SU-DHL-6 (cell line): ENCODE measurements at regions not wholly inside any gene's neighbourhood (a gene's known extent, or its start where the extent isn't known, plus 50 kb on each side); places are given as distances from the start of the nearest gene placed in this dataset.

ENCODE experiments used
- H2AFZ ChIP-seq: fragments of 200-600 bp; sonication (generic); 2 replicates; pipeline ENCODE4 v1.6.1; 2014; ENCODE audit warnings: low read depth, mild to moderate bottlenecking, moderate library complexity, mixed read lengths, antibody characterized with exemption, low read length; ENCODE audit not compliant: severe bottlenecking
- H3F3A ChIP-seq: fragments of 200-600 bp; shearing (Covaris generic); 2 replicates; pipeline ENCODE4 v1.6.0; 2016; ENCODE audit warnings: antibody characterized with exemption, mild to moderate bottlenecking; ENCODE audit not compliant: insufficient read depth
- H3K27ac ChIP-seq: fragments of 200-600 bp; sonication (generic); 2 replicates; pipeline ENCODE4 v1.5.1; 2016; ENCODE audit warnings: low read depth, mild to moderate bottlenecking, low read length, moderate library complexity, mixed read lengths
- H3K27me3 ChIP-seq: fragments of 200-600 bp; sonication (generic), shearing (Covaris generic); 2 replicates; pipeline ENCODE4 v1.6.0; 2014; ENCODE audit warnings: mild to moderate bottlenecking, low read length
- H3K36me3 ChIP-seq: fragments of 200-600 bp; sonication (generic); 2 replicates; pipeline ENCODE4 v1.6.1; 2014; ENCODE audit warnings: mild to moderate bottlenecking, low read length, mixed read lengths
- H3K4me2 ChIP-seq: fragments of 300-600, 200-600 bp; shearing (Covaris generic), sonication (generic); 2 replicates; pipeline ENCODE4 v1.6.0; 2014; ENCODE audit warnings: low read length, low read depth, mild to moderate bottlenecking; ENCODE audit not compliant: poor library complexity, severe bottlenecking
- H3K4me3 ChIP-seq: fragments of 200-600 bp; sonication (generic); 2 replicates; pipeline ENCODE4 v1.5.1; 2014; ENCODE audit warnings: antibody characterized with exemption, low read length, mild to moderate bottlenecking, mixed read lengths; ENCODE audit not compliant: insufficient read depth, poor library complexity, severe bottlenecking
- H3K79me2 ChIP-seq: fragments of 200-600 bp; sonication (generic); 2 replicates; pipeline ENCODE4 v1.6.1; 2014; ENCODE audit warnings: mild to moderate bottlenecking, low read length, moderate library complexity; ENCODE audit not compliant: insufficient read depth
- H3K9ac ChIP-seq: fragments of 200-600 bp; sonication (generic); 2 replicates; pipeline ENCODE4 v1.7.0; 2014; ENCODE audit warnings: mild to moderate bottlenecking, low read length
- H3K9me2 ChIP-seq: fragments of 200-600 bp; sonication (generic); replicated peaks from 2 replicates; pipeline ENCODE4 v1.6.1; 2014; ENCODE audit warnings: low read length; ENCODE audit not compliant: insufficient read depth
- H3K9me3 ChIP-seq: fragments of 200-600 bp; sonication (generic); 2 replicates; pipeline ENCODE4 v1.6.1; 2014; ENCODE audit warnings: low read length, mixed read lengths; ENCODE audit not compliant: insufficient read depth
- H4K20me1 ChIP-seq: fragments of 200-600 bp; sonication (generic); 2 replicates; pipeline ENCODE4 v1.6.1; 2014; ENCODE audit warnings: low read depth, mild to moderate bottlenecking, antibody characterized with exemption, low read length, moderate library complexity, mixed read lengths
- EZH2phosphoT487 ChIP-seq: fragments of 200-600 bp; sonication (generic), shearing (Covaris generic); conservative IDR thresholded peaks from 2 replicates; pipeline ENCODE4 v1.6.1; 2018; ENCODE audit warnings: mild to moderate bottlenecking, antibody characterized with exemption, low read length, moderate library complexity, mixed read lengths
- TF ChIP-seq, protein P1 (sequence below): fragments of 200-600 bp; sonication (generic); IDR thresholded peaks from one replicate; pipeline ENCODE4 v1.5.1; 2017; ENCODE audit warnings: antibody characterized with exemption, mild to moderate bottlenecking, low read length, moderate library complexity; ENCODE audit not compliant: insufficient read depth, poor library complexity, severe bottlenecking

GRCh38 chr21:43278766-43279577, 110.2 kb downstream of the CRYAA start:
- Histone ChIP-seq H3K79me2 (no peaks in the 10 kb centered on the region), H3K27me3 (no peaks in the 10 kb centered on the region), H3F3A (no peaks in the 10 kb centered on the region), H3K9me3 (no peaks in the 10 kb centered on the region), H3K36me3 (no peaks in the 10 kb centered on the region), H3K27ac (no peak overlapping the region), H2AFZ (no peak overlapping the region), H3K9me2 (no peaks in the 10 kb centered on the region), H4K20me1 (no peaks in the 10 kb centered on the region), H3K9ac (no peak overlapping the region), H3K4me2 (no peak overlapping the region), H3K4me3 (no peak overlapping the region)
- TF ChIP-seq, protein P1, sequence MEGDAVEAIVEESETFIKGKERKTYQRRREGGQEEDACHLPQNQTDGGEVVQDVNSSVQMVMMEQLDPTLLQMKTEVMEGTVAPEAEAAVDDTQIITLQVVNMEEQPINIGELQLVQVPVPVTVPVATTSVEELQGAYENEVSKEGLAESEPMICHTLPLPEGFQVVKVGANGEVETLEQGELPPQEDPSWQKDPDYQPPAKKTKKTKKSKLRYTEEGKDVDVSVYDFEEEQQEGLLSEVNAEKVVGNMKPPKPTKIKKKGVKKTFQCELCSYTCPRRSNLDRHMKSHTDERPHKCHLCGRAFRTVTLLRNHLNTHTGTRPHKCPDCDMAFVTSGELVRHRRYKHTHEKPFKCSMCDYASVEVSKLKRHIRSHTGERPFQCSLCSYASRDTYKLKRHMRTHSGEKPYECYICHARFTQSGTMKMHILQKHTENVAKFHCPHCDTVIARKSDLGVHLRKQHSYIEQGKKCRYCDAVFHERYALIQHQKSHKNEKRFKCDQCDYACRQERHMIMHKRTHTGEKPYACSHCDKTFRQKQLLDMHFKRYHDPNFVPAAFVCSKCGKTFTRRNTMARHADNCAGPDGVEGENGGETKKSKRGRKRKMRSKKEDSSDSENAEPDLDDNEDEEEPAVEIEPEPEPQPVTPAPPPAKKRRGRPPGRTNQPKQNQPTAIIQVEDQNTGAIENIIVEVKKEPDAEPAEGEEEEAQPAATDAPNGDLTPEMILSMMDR, result no peak
- no peak for TF ChIP-seq EZH2phosphoT487

DNA sequence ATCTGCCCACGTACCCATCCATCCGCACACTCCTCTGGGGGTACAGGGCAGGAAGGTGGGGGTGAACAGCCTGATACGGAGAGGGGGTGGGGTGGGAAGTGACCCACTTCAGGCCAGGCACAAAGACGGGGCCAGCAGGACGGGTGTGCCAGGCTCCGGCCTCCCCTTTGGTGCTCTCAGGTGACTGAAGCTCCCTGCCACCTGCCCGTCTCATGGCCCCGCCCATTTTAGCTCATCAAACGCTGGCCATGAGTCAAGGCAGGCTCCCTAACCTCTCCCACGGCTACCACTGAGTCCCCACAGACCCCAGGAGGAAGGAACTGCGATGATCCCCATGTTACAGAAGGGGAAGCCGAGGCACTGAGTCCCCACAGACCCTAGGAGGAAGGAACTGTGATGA, 109.6 kb downstream of the CRYAA start:
- Histone ChIP-seq H2AFZ (no peak overlapping the region), H3K9ac (no peak overlapping the region), H4K20me1 (no peaks in the 10 kb centered on the region), H3K9me2 (no peaks in the 10 kb centered on the region), H3K9me3 (no peaks in the 10 kb centered on the region), H3K27me3 (no peaks in the 10 kb centered on the region), H3K79me2 (no peaks in the 10 kb centered on the region), H3K27ac (no peak overlapping the region), H3K4me2 (no peak overlapping the region), H3K36me3 (no peaks in the 10 kb centered on the region), H3F3A (no peaks in the 10 kb centered on the region), H3K4me3 (no peak overlapping the region)
- TF ChIP-seq EZH2phosphoT487, result no peak
- TF ChIP-seq, protein P1, result no peak

GRCh38 chr21:43277481-43278351, 108.9 kb downstream of the CRYAA start:
- Histone ChIP-seq H3K9me2 (no peaks in the 10 kb centered on the region), H3K4me2 (no peak overlapping the region)

More at GRCh38 chr21:43277481-43278351, 108.9 kb downstream of the CRYAA start:
- no peak overlapping the region for H2AFZ ChIP-seq
- H3K79me2 ChIP-seq, result no peaks in the 10 kb centered on the region
- H4K20me1 ChIP-seq, result no peaks in the 10 kb centered on the region
- H3K9me3 ChIP-seq, result no peaks in the 10 kb centered on the region
- TF ChIP-seq, protein P1, result no peak
- TF ChIP-seq EZH2phosphoT487, result no peak
- no peaks in the 10 kb centered on the region for H3K27me3 ChIP-seq
- no peak overlapping the region for H3K27ac ChIP-seq
- no peak overlapping the region for H3K9ac ChIP-seq
- H3K4me3 ChIP-seq, result no peak overlapping the region
- H3F3A ChIP-seq, result no peaks in the 10 kb centered on the region
- no peaks in the 10 kb centered on the region for H3K36me3 ChIP-seq
